Tibial nerve (tissue), 4 donors: ENCODE measurements at regions not wholly inside any gene's neighbourhood (a gene's known extent, or its start where the extent isn't known, plus 50 kb on each side); places are given as distances from the start of the nearest gene placed in this dataset.

Experiments
- EP300 ChIP-seq, 2 donors: sonication (generic); formaldehyde crosslinking; IDR thresholded peaks; one replicate each; pipeline ENCODE4 v1.6.1; 2017; ENCODE audit warnings: antibody characterized with exemption in 2 of 2, mild to moderate bottlenecking in 1 of 2
- POLR2A ChIP-seq, 2 donors: fragments of 450-650 bp; IDR thresholded peaks; one replicate each; pipeline ENCODE4 v1.6.1; 2017; ENCODE audit warnings: antibody characterized with exemption in 2 of 2, mild to moderate bottlenecking in 2 of 2, moderate library complexity in 2 of 2
- TF ChIP-seq, protein P1 (sequence below), 5 experiments: fragments of 200-600 bp in 3 of 5; fragments of 450-650 bp in 2 of 5; sonication (generic) in 3 of 5; IDR thresholded peaks; one replicate each; pipeline ENCODE4 v1.5.1; 2016 to 2019; ENCODE audit warnings: antibody characterized with exemption in 5 of 5, mild to moderate bottlenecking in 3 of 5, moderate library complexity in 2 of 5

DNA sequence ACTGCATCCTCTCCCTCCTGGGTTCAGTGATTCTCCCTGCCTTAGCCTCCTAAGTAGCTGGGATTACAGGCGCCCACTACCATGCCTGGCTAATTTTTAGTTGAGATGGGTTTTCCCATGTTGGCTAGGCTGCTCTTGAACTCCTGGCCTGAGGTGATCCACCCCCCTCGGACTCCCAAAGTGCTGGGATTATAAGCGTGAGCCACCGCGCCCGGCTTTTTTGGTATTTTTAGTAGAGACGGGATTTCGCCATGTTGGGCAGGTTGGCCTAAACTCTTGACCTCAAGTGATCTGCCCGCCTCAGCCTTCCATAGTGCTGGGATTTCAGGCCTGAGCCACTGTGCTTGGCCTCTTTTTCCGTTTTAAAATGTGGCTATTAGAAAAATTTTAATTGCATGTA, 343.8 kb upstream of the RBFOX1 start:
- TF ChIP-seq EP300 (IDR thresholded peaks at IDR 0.05) (no peak), POLR2A (IDR thresholded peaks at IDR 0.05) (no peak)
- TF ChIP-seq, protein P1, sequence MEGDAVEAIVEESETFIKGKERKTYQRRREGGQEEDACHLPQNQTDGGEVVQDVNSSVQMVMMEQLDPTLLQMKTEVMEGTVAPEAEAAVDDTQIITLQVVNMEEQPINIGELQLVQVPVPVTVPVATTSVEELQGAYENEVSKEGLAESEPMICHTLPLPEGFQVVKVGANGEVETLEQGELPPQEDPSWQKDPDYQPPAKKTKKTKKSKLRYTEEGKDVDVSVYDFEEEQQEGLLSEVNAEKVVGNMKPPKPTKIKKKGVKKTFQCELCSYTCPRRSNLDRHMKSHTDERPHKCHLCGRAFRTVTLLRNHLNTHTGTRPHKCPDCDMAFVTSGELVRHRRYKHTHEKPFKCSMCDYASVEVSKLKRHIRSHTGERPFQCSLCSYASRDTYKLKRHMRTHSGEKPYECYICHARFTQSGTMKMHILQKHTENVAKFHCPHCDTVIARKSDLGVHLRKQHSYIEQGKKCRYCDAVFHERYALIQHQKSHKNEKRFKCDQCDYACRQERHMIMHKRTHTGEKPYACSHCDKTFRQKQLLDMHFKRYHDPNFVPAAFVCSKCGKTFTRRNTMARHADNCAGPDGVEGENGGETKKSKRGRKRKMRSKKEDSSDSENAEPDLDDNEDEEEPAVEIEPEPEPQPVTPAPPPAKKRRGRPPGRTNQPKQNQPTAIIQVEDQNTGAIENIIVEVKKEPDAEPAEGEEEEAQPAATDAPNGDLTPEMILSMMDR (IDR thresholded peaks at IDR 0.05) = no peak
